Mesenchymal stem cell (in vitro differentiated cells and primary cell): ENCODE measurements at regions not wholly inside any gene's neighbourhood (a gene's known extent, or its start where the extent isn't known, plus 50 kb on each side); places are given as distances from the start of the nearest gene placed in this dataset.

Experiments
- DNase-seq: peaks from one replicate; pipeline ENCODE4 v3.0.0-alpha.2; 2013
- H2AFZ ChIP-seq: one replicate; pipeline ENCODE4 v1.6.1; 2013; ENCODE audit warnings: low read depth, mild to moderate bottlenecking, control low read depth, inconsistent platforms, low read length, moderate library complexity
- H2AK5ac ChIP-seq: 2 replicates; pipeline ENCODE4 v1.6.1; 2013; ENCODE audit warnings: low read length, moderate library complexity, mild to moderate bottlenecking, inconsistent platforms; ENCODE audit not compliant: severe bottlenecking
- H2BK120ac ChIP-seq: one replicate; pipeline ENCODE4 v1.6.1; 2013; ENCODE audit warnings: low read depth, mild to moderate bottlenecking, inconsistent platforms, low read length, moderate library complexity
- H2BK12ac ChIP-seq, 2 experiments: one replicate each; pipeline ENCODE4 v1.6.1; 2013; ENCODE audit warnings: inconsistent platforms in 2 of 2, low read length in 2 of 2, mild to moderate bottlenecking in 2 of 2, moderate library complexity in 2 of 2, control low read depth in 1 of 2
- H2BK15ac ChIP-seq: one replicate; pipeline ENCODE4 v1.6.1; 2013; ENCODE audit warnings: mild to moderate bottlenecking, low read depth, inconsistent platforms; ENCODE audit not compliant: poor library complexity, severe bottlenecking
- H2BK5ac ChIP-seq: 2 replicates; pipeline ENCODE4 v1.6.1; 2013; ENCODE audit warnings: low read depth, mild to moderate bottlenecking, low read length, control low read depth, inconsistent platforms; ENCODE audit not compliant: poor library complexity, severe bottlenecking
- H3K14ac ChIP-seq, 2 experiments: one replicate each; pipeline ENCODE4 v1.6.1; 2013; ENCODE audit warnings: inconsistent platforms in 2 of 2, low read length in 2 of 2, control low read depth in 1 of 2, mild to moderate bottlenecking in 1 of 2, moderate library complexity in 1 of 2
- H3K18ac ChIP-seq, 2 experiments: one replicate each; pipeline ENCODE4 v1.6.1; 2013; ENCODE audit warnings: inconsistent platforms in 2 of 2, low read length in 2 of 2, control low read depth in 1 of 2, low read depth in 1 of 2, mild to moderate bottlenecking in 1 of 2
- H3K23ac ChIP-seq, 2 experiments: one replicate each; pipeline ENCODE4 v1.6.1; 2013; ENCODE audit warnings: inconsistent platforms in 2 of 2, low read length in 2 of 2, mild to moderate bottlenecking in 2 of 2, moderate library complexity in 2 of 2, control low read depth in 1 of 2
- H3K27ac ChIP-seq: 2 replicates; pipeline ENCODE4 v1.5.1; 2013; ENCODE audit warnings: mild to moderate bottlenecking, moderate library complexity, low read length, control low read depth, inconsistent platforms; ENCODE audit not compliant: poor library complexity, severe bottlenecking
- H3K27me3 ChIP-seq, 2 experiments: 2 replicates each; pipeline versions ENCODE4 v1.6.1 to v1.7.0; 2013; ENCODE audit warnings: low read length in 2 of 2, mild to moderate bottlenecking in 2 of 2, moderate library complexity in 2 of 2, control low read depth in 1 of 2, inconsistent platforms in 1 of 2; ENCODE audit not compliant: control insufficient read depth in 1 of 2, insufficient read depth in 1 of 2
- H3K36me3 ChIP-seq, 2 experiments: 2 replicates each; pipeline versions ENCODE4 v1.6.1 to v1.7.0; 2013; ENCODE audit warnings: low read length in 2 of 2, control low read depth in 1 of 2, inconsistent platforms in 1 of 2, low read depth in 1 of 2, mild to moderate bottlenecking in 1 of 2; ENCODE audit not compliant: insufficient read depth in 2 of 2, control insufficient read depth in 1 of 2
- H3K4ac ChIP-seq, 2 experiments: one replicate each; pipeline ENCODE4 v1.6.1; 2013; ENCODE audit warnings: inconsistent platforms in 2 of 2, low read length in 2 of 2, mild to moderate bottlenecking in 2 of 2, moderate library complexity in 2 of 2, control low read depth in 1 of 2, low read depth in 1 of 2
- H3K4me1 ChIP-seq: 2 replicates; pipeline ENCODE4 v1.6.1; 2013; ENCODE audit warnings: low read depth, low read length, control low read depth; ENCODE audit not compliant: control insufficient read depth, insufficient read depth
- H3K4me2 ChIP-seq: 2 replicates; pipeline ENCODE4 v1.6.1; 2013; ENCODE audit warnings: low read length, mild to moderate bottlenecking, inconsistent platforms; ENCODE audit not compliant: poor library complexity, severe bottlenecking
- H3K4me3 ChIP-seq, 2 experiments: 2 replicates each; pipeline versions ENCODE4 v1.5.1 to v1.7.0; 2013; ENCODE audit warnings: low read length in 2 of 2, mild to moderate bottlenecking in 2 of 2, control low read depth in 1 of 2, low read depth in 1 of 2; ENCODE audit not compliant: insufficient read depth in 1 of 2
- H3K79me1 ChIP-seq: replicated peaks from 2 replicates; pipeline ENCODE4 v1.6.1; 2013; ENCODE audit warnings: mild to moderate bottlenecking, control low read depth, low read length, inconsistent platforms; ENCODE audit not compliant: poor library complexity, severe bottlenecking
- H3K9ac ChIP-seq: 2 replicates; pipeline ENCODE4 v1.7.0; 2013; ENCODE audit warnings: mild to moderate bottlenecking, low read length, moderate library complexity
- H3K9me3 ChIP-seq: 2 replicates; pipeline ENCODE4 v1.7.0; 2013; ENCODE audit warnings: mild to moderate bottlenecking, low read length; ENCODE audit not compliant: control insufficient read depth
- H4K8ac ChIP-seq: one replicate; pipeline ENCODE4 v1.6.1; 2013; ENCODE audit warnings: inconsistent platforms, mild to moderate bottlenecking, low read length, moderate library complexity
- H4K91ac ChIP-seq: one replicate; pipeline ENCODE4 v1.6.1; 2013; ENCODE audit warnings: mild to moderate bottlenecking, low read length, inconsistent platforms
- WGBS: methylation state at CpG from one replicate; pipeline ENCODE4 v1.1.7; 2013; ENCODE audit warnings: mixed read lengths; 5-methylcytosine and 5-hydroxymethylcytosine counted together

- H3K4me1 ChIP-seq: peaks cover 7% of the 10 kb centered on the region
Measured at GRCh38 chr15:25950014-25950413, 86.9 kb upstream of the ATP10A start.

GRCh38 chr15:25947323-25948314 lies 84.5 kb upstream of the ATP10A start:
- Histone ChIP-seq H3K4ac (no peak overlapping the region), H2BK5ac (no peak overlapping the region), H3K4me3 (no peak overlapping the region), H3K9ac (no peak overlapping the region), H2AK5ac (no peak overlapping the region), H4K91ac (no peak overlapping the region), H3K9me3 (no peaks in the 10 kb centered on the region), H4K8ac (no peak overlapping the region), H3K27ac (no peak overlapping the region), H2BK15ac (no peak overlapping the region), H3K18ac (no peak overlapping the region), H3K36me3 (no peaks in the 10 kb centered on the region), H2AFZ (no peak overlapping the region), H2BK12ac (no peak overlapping the region), H3K79me1 (no peaks in the 10 kb centered on the region), H3K27me3 (peaks cover 0 to 3% of the 10 kb centered on the region in 2 experiments), H3K4me1 (peaks cover 7% of the 10 kb centered on the region), H3K4me2 (no peak overlapping the region), H3K23ac (no peak overlapping the region), H2BK120ac (no peak overlapping the region), H3K14ac (no peak overlapping the region)
- WGBS: 27% methylated on average over 4 of the region's 5 CpGs
- no peak for DNase-seq

More at GRCh38 chr15:25950014-25950413, 86.9 kb upstream of the ATP10A start:
- no peak overlapping the region for H3K4me2 ChIP-seq
- no peak overlapping the region for H3K4me3 ChIP-seq
- no peaks in the 10 kb centered on the region for H3K79me1 ChIP-seq
- no peak overlapping the region for H3K14ac ChIP-seq
- no peak overlapping the region for H2AFZ ChIP-seq
- H2AK5ac ChIP-seq: no peak overlapping the region
- no peak overlapping the region for H2BK120ac ChIP-seq
- H3K9me3 ChIP-seq: peaks cover 5% of the 10 kb centered on the region
- no peak overlapping the region for H4K91ac ChIP-seq
- no peak overlapping the region for H3K23ac ChIP-seq
- DNase-seq: no peak
- no peak overlapping the region for H2BK5ac ChIP-seq
- H3K18ac ChIP-seq: no peak overlapping the region
- H4K8ac ChIP-seq: no peak overlapping the region
- H3K27me3 ChIP-seq: no peaks in the 10 kb centered on the region
- H3K27ac ChIP-seq: no peak overlapping the region
- H3K4ac ChIP-seq: no peak overlapping the region
- H2BK15ac ChIP-seq: no peak overlapping the region
- no peak overlapping the region for H3K9ac ChIP-seq
- no peak overlapping the region for H2BK12ac ChIP-seq
- 86% methylated on average over 2 of the region's 2 CpGs for WGBS
- H3K36me3 ChIP-seq: no peaks in the 10 kb centered on the region

GRCh38 chr15:25946241-25946805 lies 83.2 kb upstream of the ATP10A start:
- WGBS: 76% methylated on average over 20 of the region's 21 CpGs
- Histone ChIP-seq H3K27ac (no peak overlapping the region), H3K4me3 (no peak overlapping the region), H3K4ac (no peak overlapping the region), H4K8ac (no peak overlapping the region), H3K18ac (no peak overlapping the region), H3K9ac (no peak overlapping the region), H3K27me3 (peaks cover 0 to 3% of the 10 kb centered on the region in 2 experiments), H3K9me3 (no peaks in the 10 kb centered on the region), H3K36me3 (no peaks in the 10 kb centered on the region), H3K4me1 (peaks cover 7% of the 10 kb centered on the region), H2BK5ac (no peak overlapping the region), H2BK12ac (no peak overlapping the region), H3K14ac (no peak overlapping the region), H3K4me2 (no peak overlapping the region), H4K91ac (no peak overlapping the region), H2AK5ac (no peak overlapping the region), H2BK120ac (no peak overlapping the region), H2AFZ (no peak overlapping the region), H3K23ac (no peak overlapping the region), H2BK15ac (no peak overlapping the region), H3K79me1 (no peaks in the 10 kb centered on the region)
- no peak for DNase-seq

DNA sequence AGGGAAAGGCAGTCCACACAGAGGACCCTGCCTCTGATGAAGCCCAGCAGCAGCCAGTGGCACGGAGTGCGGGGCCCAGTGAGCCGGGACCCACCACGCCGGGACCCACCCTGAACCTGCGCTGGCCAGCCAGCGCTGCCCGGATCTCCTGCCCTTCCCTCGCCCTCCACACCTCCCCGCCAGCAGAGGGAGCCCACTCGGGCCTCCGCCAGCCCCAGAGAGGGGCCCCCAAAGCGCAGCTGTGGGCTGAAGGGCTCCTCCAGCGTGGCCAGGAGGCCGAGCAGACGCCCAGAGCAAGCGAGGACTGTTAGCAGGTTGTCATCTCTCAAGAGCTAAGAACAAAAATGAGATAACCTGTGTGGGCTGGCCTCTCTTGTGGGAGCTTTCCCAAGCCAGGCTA lies 81.3 kb upstream of the ATP10A start:
- Histone ChIP-seq H3K79me1 (no peaks in the 10 kb centered on the region), H4K91ac (no peak overlapping the region), H3K4me1 (peaks cover 9% of the 10 kb centered on the region), H3K4me3 (no peak overlapping the region), H2AFZ (no peak overlapping the region), H3K4me2 (no peak overlapping the region), H3K18ac (no peak overlapping the region), H2BK15ac (no peak overlapping the region), H2BK120ac (no peak overlapping the region), H3K27ac (no peak overlapping the region), H3K27me3 (peaks cover 0 to 3% of the 10 kb centered on the region in 2 experiments), H3K9me3 (no peaks in the 10 kb centered on the region), H3K14ac (no peak overlapping the region), H3K36me3 (no peaks in the 10 kb centered on the region), H4K8ac (no peak overlapping the region), H2BK12ac (no peak overlapping the region), H2BK5ac (no peak overlapping the region), H3K9ac (no peak overlapping the region), H2AK5ac (no peak overlapping the region), H3K4ac (no peak overlapping the region), H3K23ac (no peak overlapping the region)
- WGBS: 83% methylated on average over 17 of the region's 17 CpGs
- DNase-seq: no peak
